Activated T-helper 17 cell treated with anti-CD3 and anti-CD28 coated beads, Interleukin-2, amount 50 U/mL, for 72 hours (primary cell): ENCODE measurements at regions not wholly inside any gene's neighbourhood (a gene's known extent, or its start where the extent isn't known, plus 50 kb on each side); places are given as distances from the start of the nearest gene placed in this dataset.

ENCODE experiments used
- ATAC-seq: fragments of 150-1000 bp; cut with Tn5 transposase; replicated peaks from 2 replicates; pipeline ENCODE4 v1.10.0; 2021; ENCODE audit warnings: mild to moderate bottlenecking, moderate library complexity
- H3K27ac Mint-ChIP-seq: one replicate; pipeline ENCODE4 v1.8.0; 2022; ENCODE audit warnings: mixed read lengths
- H3K27me3 Mint-ChIP-seq: one replicate; pipeline ENCODE4 v1.8.0; 2022; ENCODE audit warnings: mixed read lengths
- H3K36me3 Mint-ChIP-seq: one replicate; pipeline ENCODE4 v1.8.0; 2022; ENCODE audit warnings: low read depth, mild to moderate bottlenecking, mixed read lengths
- H3K4me1 Mint-ChIP-seq: one replicate; pipeline ENCODE4 v1.8.0; 2022; ENCODE audit warnings: mixed read lengths
- H3K4me3 Mint-ChIP-seq: one replicate; pipeline ENCODE4 v1.8.0; 2022; ENCODE audit warnings: mild to moderate bottlenecking, mixed read lengths
- H3K9me3 Mint-ChIP-seq: one replicate; pipeline ENCODE4 v1.8.0; 2022; ENCODE audit warnings: mixed read lengths

- Mint-ChIP-seq H3K27me3 (peaks cover 11% of the 10 kb centered on the region), H3K9me3 (no peaks in the 10 kb centered on the region), H3K4me3 (no peak overlapping the region), H3K4me1 (no peaks in the 10 kb centered on the region), H3K36me3 (no peaks in the 10 kb centered on the region), H3K27ac (no peak overlapping the region)
- ATAC-seq = no peak
These were observed 50.9 kb upstream of the TMTC4 start for GRCh38 chr13:100725472-100725871.

DNA sequence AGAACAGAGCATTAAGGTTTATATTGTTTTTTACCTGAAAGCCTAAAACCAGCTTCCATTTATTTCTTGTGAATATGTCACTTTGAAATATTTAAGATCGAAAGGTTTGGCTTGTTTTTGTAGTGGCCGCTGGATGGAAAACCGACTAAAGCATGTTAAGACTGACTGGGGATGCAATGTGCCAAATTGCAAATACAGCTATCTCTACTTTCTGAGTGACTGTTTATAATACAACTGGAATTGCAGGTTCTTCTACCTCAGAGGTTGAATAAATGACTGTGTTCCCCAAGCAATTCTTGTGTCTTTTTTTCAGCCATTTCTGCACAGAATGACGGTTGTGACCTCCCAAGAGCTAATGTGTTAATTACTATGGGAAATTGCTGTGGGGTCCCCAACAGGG is 50.0 kb upstream of the TMTC4 start:
- peaks cover 11% of the 10 kb centered on the region for H3K27me3 Mint-ChIP-seq
- H3K9me3 Mint-ChIP-seq = peaks cover 4% of the 10 kb centered on the region

More for the DNA sequence above, 50.0 kb upstream of the TMTC4 start:
- H3K36me3 Mint-ChIP-seq = no peaks in the 10 kb centered on the region
- no peak overlapping the region for H3K27ac Mint-ChIP-seq
- no peak for ATAC-seq
- no peak overlapping the region for H3K4me3 Mint-ChIP-seq
- no peaks in the 10 kb centered on the region for H3K4me1 Mint-ChIP-seq
